GM21390 (cell line): ENCODE measurements at regions not wholly inside any gene's neighbourhood (a gene's known extent, or its start where the extent isn't known, plus 50 kb on each side); places are given as distances from the start of the nearest gene placed in this dataset.
A peak's percentile ranks its signal among the peaks of the same experiment; 100 is the strongest.
"Not testable (repeated sequence)": the region's sequence is repeated elsewhere in the genome, so short reads cannot be mapped to it uniquely, and the experiment has no call there.

ENCODE experiments used
- ATAC-seq: cut with Tn5 transposase; IDR thresholded peaks from one replicate; pipeline ENCODE4 v1.9.1; 2021; ENCODE audit not compliant: unreplicated experiment

- ATAC-seq: no peak
These were observed 167.2 kb upstream of the ATP2B1 start for GRCh38 chr12:89875809-89876208.

DNA sequence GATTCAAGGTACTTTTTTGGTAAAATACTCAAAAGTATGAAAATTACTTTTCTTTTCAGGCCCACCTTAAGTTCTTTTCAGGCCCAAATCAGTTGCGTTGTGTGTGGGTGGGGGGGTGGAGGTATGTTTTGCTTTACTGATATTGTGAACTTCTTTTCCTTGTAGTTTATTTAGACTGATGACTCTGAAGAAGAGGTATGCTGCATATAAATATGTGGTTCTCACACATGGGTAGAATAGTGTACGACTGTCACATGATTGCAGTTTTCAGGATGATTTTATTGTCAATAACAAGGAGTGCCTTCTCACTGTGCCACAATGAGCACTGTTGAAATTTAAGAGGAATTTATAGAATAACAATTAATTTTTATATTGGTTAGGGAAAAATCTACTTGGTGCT is 166.6 kb upstream of the ATP2B1 start:
- no peak for ATAC-seq

DNA sequence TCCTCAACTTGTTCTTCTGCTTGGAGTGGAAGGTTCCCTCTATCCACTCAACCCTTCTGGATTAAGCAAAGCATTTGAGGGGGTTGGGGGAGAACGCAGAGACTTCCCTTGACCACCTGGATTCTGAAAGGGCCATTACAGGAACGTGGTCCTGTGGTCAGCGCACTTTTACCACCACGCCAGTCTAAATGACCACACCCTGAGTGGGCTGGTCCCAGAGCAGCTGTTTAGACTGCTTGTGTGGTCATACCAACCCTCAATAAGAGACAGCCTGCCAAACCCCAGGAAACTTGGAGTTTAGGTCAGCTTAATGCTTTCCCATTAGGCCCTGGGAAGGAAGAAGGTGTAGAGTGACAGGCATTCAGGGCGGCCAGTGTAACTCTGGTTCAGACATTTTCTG is 165.5 kb upstream of the ATP2B1 start:
- no peak for ATAC-seq

DNA sequence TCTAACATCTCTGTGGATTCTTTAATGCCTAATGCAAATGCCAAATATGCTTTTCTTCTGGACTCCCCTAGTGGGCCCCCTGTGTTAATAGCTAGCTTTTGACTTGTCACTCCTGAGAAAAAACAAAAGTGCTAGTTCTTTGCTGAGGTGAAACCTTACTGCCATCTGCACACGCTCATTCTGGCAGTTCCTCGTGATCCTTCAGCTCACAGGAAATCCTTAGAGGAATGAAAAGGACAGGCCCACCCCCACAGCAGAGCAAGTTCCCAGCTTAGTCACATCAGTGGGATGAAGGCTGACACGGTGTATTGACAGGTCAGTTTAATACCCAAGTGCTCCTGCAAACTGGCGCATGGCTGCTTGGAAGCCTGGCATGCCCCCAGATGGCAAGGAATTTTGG is 165.1 kb upstream of the ATP2B1 start:
- no peak for ATAC-seq

GRCh38 chr12:89872922-89873630 is 164.4 kb upstream of the ATP2B1 start:
- no peak for ATAC-seq

DNA sequence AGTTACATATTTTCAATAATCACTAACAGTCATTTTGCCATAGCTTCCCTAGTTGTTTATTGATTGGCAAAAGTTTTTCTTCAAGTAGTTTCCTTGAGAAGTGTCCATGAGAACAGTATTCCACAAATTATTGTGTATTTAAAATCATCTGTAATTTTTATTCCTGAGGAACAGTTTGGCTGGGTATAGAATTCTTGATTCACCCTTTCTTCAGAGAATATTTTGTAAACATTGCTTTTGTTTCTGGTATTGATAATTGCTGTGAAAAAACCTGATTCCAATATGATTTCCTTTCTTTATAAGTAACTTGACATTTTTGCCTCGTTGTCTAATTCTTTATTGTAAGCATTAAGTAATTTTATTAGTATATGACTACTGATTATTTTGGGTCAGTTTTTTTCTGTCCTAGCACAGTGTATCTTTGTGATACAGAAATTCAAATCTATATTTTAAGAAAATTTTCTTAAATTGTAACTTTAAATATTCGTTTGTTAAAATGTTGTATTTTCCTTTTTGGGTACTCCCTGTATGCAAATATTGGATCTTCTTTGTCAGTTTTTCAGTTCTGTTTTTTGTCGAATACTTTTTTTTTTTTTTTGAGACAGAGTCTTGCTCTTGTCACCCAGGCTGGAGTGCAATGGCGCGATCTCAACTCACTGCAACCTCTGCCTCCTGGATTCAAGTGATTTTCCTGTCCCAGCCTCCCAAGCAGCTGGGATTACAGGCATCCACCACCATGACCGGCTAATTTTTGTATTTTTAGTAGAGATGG is 162.0 kb upstream of the ATP2B1 start:
- no peak for ATAC-seq

GRCh38 chr12:89867611-89868010 is 159.0 kb upstream of the ATP2B1 start:
- not testable (repeated sequence) for ATAC-seq

- no peak for ATAC-seq
These were observed 155.8 kb upstream of the ATP2B1 start for GRCh38 chr12:89864411-89864810.

GRCh38 chr12:89863968-89864367 is 155.3 kb upstream of the ATP2B1 start:
- no peak for ATAC-seq

GRCh38 chr12:89863493-89863938 is 154.9 kb upstream of the ATP2B1 start:
- peak; percentile 72 for ATAC-seq

GRCh38 chr12:89862511-89863445 is 154.1 kb upstream of the ATP2B1 start:
- peak; percentile 65 for ATAC-seq

- no peak for ATAC-seq
These were observed 152.4 kb upstream of the ATP2B1 start for GRCh38 chr12:89861086-89861485.

DNA sequence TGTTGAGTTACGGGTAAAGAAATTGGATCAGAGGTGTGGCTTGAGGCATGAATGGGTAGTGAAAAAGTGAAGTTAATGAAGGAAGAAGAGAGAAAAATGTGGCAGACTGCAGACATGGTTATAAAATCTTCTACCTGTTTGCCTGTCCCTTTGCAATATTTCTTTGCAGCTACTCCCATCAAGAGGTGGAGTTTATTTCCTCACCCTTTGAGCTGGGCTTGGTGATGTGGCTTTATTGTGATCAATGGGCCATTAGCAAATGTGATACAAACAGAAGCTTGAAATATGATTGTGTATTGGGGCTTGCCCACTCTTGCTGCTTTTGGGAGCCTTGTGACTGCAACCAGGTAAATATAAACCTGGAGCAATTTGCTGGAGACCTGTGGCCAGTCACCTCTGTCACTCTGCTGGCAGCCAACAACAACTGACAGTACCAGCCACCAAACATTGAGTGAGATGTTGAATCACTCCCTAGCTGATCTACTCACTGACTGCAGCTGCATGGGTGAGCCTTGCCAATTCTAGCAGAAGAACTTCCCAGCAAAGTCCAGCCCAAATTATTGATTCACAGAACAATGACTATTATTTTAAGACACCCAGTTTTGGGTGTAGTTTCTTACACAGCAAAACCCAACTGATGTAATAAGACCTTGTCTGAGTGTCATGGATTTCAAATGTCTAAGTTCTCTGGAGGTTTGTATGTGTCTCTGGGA is 151.0 kb upstream of the ATP2B1 start:
- ATAC-seq: no peak

GRCh38 chr12:89858718-89859117 is 150.1 kb upstream of the ATP2B1 start:
- ATAC-seq: no peak

DNA sequence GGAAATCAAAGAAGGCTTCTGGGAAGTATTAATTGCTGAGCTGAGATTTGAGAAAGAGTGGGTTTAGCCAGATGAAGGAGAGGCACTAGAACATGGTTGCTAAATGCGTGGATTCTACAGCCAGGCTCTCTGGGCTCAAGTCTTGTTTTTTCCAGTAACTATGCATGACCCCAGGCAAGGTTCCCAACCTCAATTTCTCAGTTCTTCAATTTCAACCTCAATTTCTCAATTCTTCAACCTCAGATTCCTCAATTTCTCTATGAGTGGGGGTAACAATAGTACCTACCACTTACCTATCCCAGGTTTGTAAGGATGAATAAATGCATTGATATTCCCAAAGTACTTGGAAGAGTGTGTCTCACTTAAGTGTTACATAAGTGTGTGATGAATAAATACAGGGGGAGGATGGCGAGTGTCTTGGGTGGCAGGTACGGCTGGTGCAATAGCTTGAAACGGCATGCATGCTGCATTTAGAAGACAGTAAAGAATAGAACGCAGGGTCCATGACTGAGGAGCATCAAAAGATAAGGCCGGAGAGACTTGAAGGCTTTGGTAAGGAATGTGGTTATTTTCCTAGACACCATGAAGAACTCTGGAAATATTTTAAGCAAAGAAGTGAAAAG is 149.1 kb upstream of the ATP2B1 start:
- ATAC-seq: peak; percentile 34

GRCh38 chr12:89856431-89856830 is 147.8 kb upstream of the ATP2B1 start:
- peak; percentile 82 for ATAC-seq

DNA sequence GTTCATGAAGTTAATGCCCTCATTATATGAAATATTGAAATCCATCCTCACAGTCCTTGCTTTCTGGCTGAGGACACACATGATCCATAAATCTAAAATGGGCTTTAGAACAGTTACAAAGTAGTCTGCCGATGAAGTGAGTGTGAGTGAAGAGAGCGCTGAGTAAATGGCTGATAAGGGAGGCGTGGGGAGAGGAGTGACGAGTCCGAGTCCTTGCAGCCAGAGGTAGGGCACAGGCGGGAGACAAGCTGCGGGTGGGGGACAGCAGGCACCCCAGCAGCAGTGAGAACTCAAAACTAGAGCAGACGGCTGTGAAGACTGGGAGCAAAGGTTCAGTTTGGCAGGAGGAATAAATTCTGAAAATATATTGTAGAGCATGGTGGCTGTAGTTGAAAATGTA is 140.1 kb upstream of the ATP2B1 start:
- ATAC-seq: no peak

DNA sequence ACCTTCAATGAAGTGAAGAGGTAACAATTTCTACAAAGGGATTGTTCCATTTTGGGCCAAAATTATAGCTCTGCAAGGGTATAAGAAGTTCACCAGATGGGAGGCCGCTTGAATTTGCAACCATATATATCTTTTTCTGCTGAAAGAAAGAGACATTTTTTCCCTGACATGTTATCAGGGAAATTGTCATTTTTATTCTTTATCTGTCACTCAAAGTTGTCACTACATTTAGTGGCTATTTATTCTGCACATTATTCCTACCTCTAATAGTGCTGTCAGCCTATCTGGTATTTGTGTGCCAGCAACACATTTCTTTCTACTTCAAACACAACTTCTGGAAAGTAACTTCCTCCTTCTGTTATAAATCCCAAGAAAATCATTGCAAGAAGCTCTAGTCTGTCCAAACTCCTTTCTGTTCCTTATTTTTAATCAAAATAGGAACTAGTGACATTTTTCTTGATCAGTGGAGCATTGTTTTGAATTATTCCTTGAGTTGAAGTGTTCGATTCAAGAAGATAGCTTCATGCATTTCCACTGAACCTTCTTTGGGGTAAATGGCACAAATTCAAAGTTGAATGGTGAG is 137.9 kb upstream of the ATP2B1 start:
- ATAC-seq: no peak

- no peak for ATAC-seq
These were observed 137.1 kb upstream of the ATP2B1 start for GRCh38 chr12:89845767-89846166.

- no peak for ATAC-seq
These were observed 136.7 kb upstream of the ATP2B1 start for GRCh38 chr12:89845366-89845765.
